Parathyroid adenoma (tissue), 2 donors: ENCODE measurements at regions not wholly inside any gene's neighbourhood (a gene's known extent, or its start where the extent isn't known, plus 50 kb on each side); places are given as distances from the start of the nearest gene placed in this dataset.

ENCODE experiments used
- H2AFZ ChIP-seq: fragments of 300-600 bp; sonication (generic); one replicate; pipeline ENCODE4 v1.7.0; 2017; ENCODE audit warnings: antibody characterized with exemption, mild to moderate bottlenecking
- H3K27ac ChIP-seq: fragments of 300-600 bp; sonication (generic); one replicate; pipeline ENCODE4 v1.7.0; 2017
- H3K27me3 ChIP-seq: fragments of 300-600 bp; sonication (generic); one replicate; pipeline ENCODE4 v1.7.0; 2017; ENCODE audit warnings: low read length; ENCODE audit not compliant: control insufficient read depth, insufficient read depth
- H3K36me3 ChIP-seq: fragments of 300-600 bp; sonication (generic); one replicate; pipeline ENCODE4 v1.7.0; 2017; ENCODE audit warnings: low read length; ENCODE audit not compliant: control insufficient read depth, insufficient read depth
- H3K4me1 ChIP-seq: fragments of 300-600 bp; sonication (generic); one replicate; pipeline ENCODE4 v1.7.0; 2017; ENCODE audit warnings: control low read depth
- H3K4me2 ChIP-seq: fragments of 300-600 bp; sonication (generic); one replicate; pipeline ENCODE4 v1.7.0; 2017; ENCODE audit warnings: low read length
- H3K4me3 ChIP-seq: fragments of 300-600 bp; sonication (generic); one replicate; pipeline ENCODE4 v1.7.0; 2017; ENCODE audit warnings: low read depth, low read length
- H3K79me2 ChIP-seq: fragments of 300-600 bp; sonication (generic); one replicate; pipeline ENCODE4 v1.7.0; 2017; ENCODE audit warnings: control low read depth
- H3K9ac ChIP-seq: fragments of 300-600 bp; sonication (generic); one replicate; pipeline ENCODE4 v1.7.0; 2017; ENCODE audit warnings: mild to moderate bottlenecking
- H3K9me3 ChIP-seq: fragments of 300-600 bp; sonication (generic); one replicate; pipeline ENCODE4 v1.7.0; 2017; ENCODE audit warnings: low read length; ENCODE audit not compliant: control insufficient read depth
- CTCF ChIP-seq: fragments of 300-600 bp; sonication (generic); IDR thresholded peaks from one replicate; pipeline ENCODE4 v1.7.0; 2017; ENCODE audit warnings: antibody characterized with exemption, mild to moderate bottlenecking
- donor health status: primary hyperparathyroidism.

- no peak for TF ChIP-seq CTCF
- no peak overlapping the region for H3K4me3 ChIP-seq
- H3K27ac ChIP-seq, result no peak overlapping the region
- H2AFZ ChIP-seq, result no peak overlapping the region
- no peaks in the 10 kb centered on the region for H3K27me3 ChIP-seq
- no peaks in the 10 kb centered on the region for H3K36me3 ChIP-seq
- no peaks in the 10 kb centered on the region for H3K79me2 ChIP-seq
- H3K4me2 ChIP-seq, result no peak overlapping the region
- H3K9me3 ChIP-seq, result no peaks in the 10 kb centered on the region
- no peaks in the 10 kb centered on the region for H3K4me1 ChIP-seq
- no peak overlapping the region for H3K9ac ChIP-seq
These were observed 82.5 kb upstream of the TNRC6C start for GRCh38 chr17:77875881-77876509.

GRCh38 chr17:77877036-77877435 is 81.5 kb upstream of the TNRC6C start:
- H3K9me3 ChIP-seq, result no peaks in the 10 kb centered on the region
- TF ChIP-seq CTCF, result no peak
- H3K9ac ChIP-seq, result no peak overlapping the region
- H3K4me2 ChIP-seq, result no peak overlapping the region
- no peak overlapping the region for H3K27ac ChIP-seq
- H3K27me3 ChIP-seq, result no peaks in the 10 kb centered on the region
- no peaks in the 10 kb centered on the region for H3K4me1 ChIP-seq
- H2AFZ ChIP-seq, result no peak overlapping the region
- H3K4me3 ChIP-seq, result no peak overlapping the region
- H3K79me2 ChIP-seq, result no peaks in the 10 kb centered on the region
- no peaks in the 10 kb centered on the region for H3K36me3 ChIP-seq

DNA sequence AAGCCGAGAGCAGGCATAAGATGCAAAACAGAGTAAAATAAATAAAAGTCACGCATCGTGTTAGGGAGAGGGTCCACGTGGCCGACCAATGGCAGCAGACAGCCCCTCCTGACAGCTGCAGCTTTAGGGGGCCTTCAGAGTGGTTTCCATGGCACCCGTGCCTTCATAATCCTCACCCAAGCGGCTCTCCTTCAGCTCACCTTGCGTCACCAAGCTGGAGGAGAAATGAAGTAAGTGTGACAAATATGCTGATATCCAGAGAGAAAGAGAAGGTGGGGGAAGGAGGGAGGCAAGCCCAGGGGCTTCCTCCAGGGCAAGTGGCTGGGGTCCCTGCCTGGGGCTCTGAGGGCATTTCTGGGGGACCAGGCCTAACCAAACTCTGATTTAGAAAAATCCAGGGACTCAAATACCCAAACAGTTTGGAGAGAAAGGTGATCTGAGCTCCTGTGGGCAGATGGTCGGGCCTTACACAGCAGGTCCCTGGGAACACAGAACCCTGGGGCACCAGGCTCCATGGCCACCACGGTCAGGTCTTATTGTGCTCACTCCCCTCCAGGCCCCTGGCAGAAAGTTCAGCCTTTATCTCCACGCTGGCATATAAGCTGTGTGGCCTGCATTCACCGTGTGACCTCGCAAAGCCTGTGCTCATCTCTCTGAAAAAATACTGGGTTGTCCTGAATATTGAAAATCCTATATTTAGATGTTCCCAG is 80.7 kb upstream of the TNRC6C start:
- no peaks in the 10 kb centered on the region for H3K9me3 ChIP-seq
- H2AFZ ChIP-seq, result no peak overlapping the region
- no peak overlapping the region for H3K27ac ChIP-seq
- H3K9ac ChIP-seq, result no peak overlapping the region
- H3K4me1 ChIP-seq, result no peaks in the 10 kb centered on the region
- no peaks in the 10 kb centered on the region for H3K36me3 ChIP-seq
- TF ChIP-seq CTCF, result no peak
- H3K4me3 ChIP-seq, result no peak overlapping the region
- H3K79me2 ChIP-seq, result no peaks in the 10 kb centered on the region
- H3K27me3 ChIP-seq, result no peaks in the 10 kb centered on the region
- H3K4me2 ChIP-seq, result no peak overlapping the region

DNA sequence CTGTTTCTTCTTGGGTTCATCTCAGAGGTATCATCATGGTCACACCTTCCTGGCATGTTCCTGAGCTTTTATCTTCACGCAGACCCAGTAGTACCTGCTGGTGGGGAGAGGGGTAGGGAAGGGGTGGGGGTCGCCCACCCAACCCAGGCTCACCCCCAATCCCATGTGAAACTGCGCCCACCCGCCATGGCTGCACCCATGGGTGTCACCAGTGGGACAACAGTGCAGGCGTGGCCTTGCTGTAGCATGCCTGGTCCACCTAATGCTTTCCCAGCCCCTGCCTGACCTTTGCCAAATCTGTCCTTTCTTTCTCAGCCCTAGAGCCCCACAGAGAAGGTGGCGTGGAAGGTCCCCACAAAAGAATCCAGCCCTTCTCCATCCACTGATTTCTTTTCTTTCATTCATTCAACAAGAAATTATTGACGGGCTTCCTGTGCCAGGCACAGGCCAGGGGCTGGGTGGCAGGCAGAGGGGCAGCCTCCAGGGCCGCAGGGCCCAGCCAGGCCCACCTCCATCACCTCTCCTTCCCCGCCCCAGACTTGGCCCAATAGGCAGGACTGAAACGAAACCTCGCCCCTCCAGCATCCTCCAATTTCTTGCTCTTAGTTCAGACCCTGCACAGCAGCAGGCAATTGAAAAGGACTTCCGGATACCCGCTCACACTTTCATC is 79.1 kb upstream of the TNRC6C start:
- Histone ChIP-seq H3K4me1 (no peaks in the 10 kb centered on the region), H3K36me3 (no peaks in the 10 kb centered on the region), H3K27ac (no peak overlapping the region), H3K9me3 (no peaks in the 10 kb centered on the region), H2AFZ (no peak overlapping the region), H3K27me3 (no peaks in the 10 kb centered on the region), H3K79me2 (no peaks in the 10 kb centered on the region), H3K9ac (no peak overlapping the region), H3K4me2 (no peak overlapping the region), H3K4me3 (no peak overlapping the region)
- TF ChIP-seq CTCF, result no peak
